Neural progenitor cell (in vitro differentiated cells): ENCODE measurements at regions not wholly inside any gene's neighbourhood (a gene's known extent, or its start where the extent isn't known, plus 50 kb on each side); places are given as distances from the start of the nearest gene placed in this dataset.

Source experiments
- DNase-seq: peaks from one replicate; pipeline ENCODE4 v3.0.0-alpha.2; 2016; ENCODE audit warnings: low spot score
- H2AFZ ChIP-seq: fragments of 200-600 bp; sonication (generic); replicated peaks from 2 replicates; pipeline ENCODE4 v1.6.1; 2016; ENCODE audit warnings: antibody characterized with exemption
- H3F3A ChIP-seq: fragments of 200-600 bp; sonication (generic); 2 replicates; pipeline ENCODE4 v1.6.1; 2016; ENCODE audit warnings: antibody characterized with exemption, low read depth
- H3K27ac ChIP-seq: fragments of 200-600 bp; sonication (generic); 2 replicates; pipeline ENCODE4 v1.5.1; 2016; ENCODE audit warnings: mild to moderate bottlenecking
- H3K27me3 ChIP-seq: fragments of 200-600 bp; sonication (generic); 2 replicates; pipeline ENCODE4 v1.6.1; 2016; ENCODE audit warnings: mild to moderate bottlenecking, moderate library complexity
- H3K36me3 ChIP-seq: fragments of 200-600 bp; sonication (generic); 2 replicates; pipeline ENCODE4 v1.5.1; 2016
- H3K4me1 ChIP-seq: fragments of 200-600 bp; sonication (generic); 2 replicates; pipeline ENCODE4 v1.6.1; 2016; ENCODE audit warnings: mixed run types
- H3K4me2 ChIP-seq: fragments of 200-600 bp; sonication (generic); 2 replicates; pipeline ENCODE4 v1.6.1; 2016
- H3K4me3 ChIP-seq: fragments of 200-600 bp; sonication (generic); 2 replicates; pipeline ENCODE4 v1.5.1; 2016
- H3K79me2 ChIP-seq: fragments of 200-600 bp; sonication (generic); 2 replicates; pipeline ENCODE4 v1.6.1; 2016; ENCODE audit warnings: low read depth
- H3K9ac ChIP-seq: fragments of 200-600 bp; sonication (generic); 2 replicates; pipeline ENCODE4 v1.6.1; 2016
- H3K9me3 ChIP-seq: fragments of 200-600 bp; sonication (generic); 2 replicates; pipeline ENCODE4 v1.5.1; 2016; ENCODE audit warnings: low read depth
- H4K20me1 ChIP-seq: fragments of 200-600 bp; sonication (generic); 2 replicates; pipeline ENCODE4 v1.6.1; 2016; ENCODE audit warnings: low read depth
- H3K27ac Mint-ChIP-seq: 3 replicates; pipeline ENCODE4 v1.8.0; 2021; ENCODE audit warnings: mixed read lengths
- H3K27me3 Mint-ChIP-seq: 2 replicates; pipeline ENCODE4 v1.8.0; 2022; ENCODE audit warnings: low read depth, mild to moderate bottlenecking, inconsistent platforms, moderate library complexity, mixed read lengths; ENCODE audit not compliant: insufficient read depth
- H3K36me3 Mint-ChIP-seq: 3 replicates; pipeline ENCODE4 v1.8.0; 2021; ENCODE audit warnings: mixed read lengths
- H3K4me1 Mint-ChIP-seq: 3 replicates; pipeline ENCODE4 v1.8.0; 2021; ENCODE audit warnings: mixed read lengths
- H3K4me3 Mint-ChIP-seq: 3 replicates; pipeline ENCODE4 v1.8.0; 2021; ENCODE audit warnings: mild to moderate bottlenecking, moderate library complexity, mixed read lengths
- H3K9me3 Mint-ChIP-seq: 3 replicates; pipeline ENCODE4 v1.8.0; 2020; ENCODE audit warnings: mixed read lengths
- EZH2 ChIP-seq: fragments of 200-600 bp; sonication (generic); IDR thresholded peaks from 2 replicates; pipeline ENCODE4 v1.6.1; 2017; ENCODE audit warnings: antibody characterized with exemption, mild to moderate bottlenecking, moderate library complexity
- EZH2phosphoT487 ChIP-seq: fragments of 200-600 bp; sonication (generic); IDR thresholded peaks from 2 replicates; pipeline ENCODE4 v1.6.1; 2017; ENCODE audit warnings: antibody characterized with exemption
- TF ChIP-seq, protein P1 (sequence below): fragments of 200-600 bp; sonication (generic); IDR thresholded peaks from 2 replicates; pipeline ENCODE4 v1.5.1; 2017; ENCODE audit warnings: antibody characterized with exemption, mild to moderate bottlenecking

GRCh38 chr16:64317601-64318000, 804.3 kb downstream of the CDH11 start:
- Mint-ChIP-seq H3K27me3 (no peaks in the 10 kb centered on the region), H3K27ac (no peak overlapping the region), H3K9me3 (no peaks in the 10 kb centered on the region), H3K4me3 (no peak overlapping the region), H3K36me3 (no peaks in the 10 kb centered on the region), H3K4me1 (no peaks in the 10 kb centered on the region)
- Histone ChIP-seq H3K27me3 (no peaks in the 10 kb centered on the region), H2AFZ (no peak overlapping the region), H3K4me3 (no peak overlapping the region), H3F3A (no peaks in the 10 kb centered on the region), H3K27ac (no peak overlapping the region), H4K20me1 (no peaks in the 10 kb centered on the region), H3K36me3 (no peaks in the 10 kb centered on the region), H3K9me3 (no peaks in the 10 kb centered on the region), H3K79me2 (no peaks in the 10 kb centered on the region), H3K9ac (no peak overlapping the region), H3K4me2 (no peak overlapping the region), H3K4me1 (no peaks in the 10 kb centered on the region)
- DNase-seq = no peak
- no peak for TF ChIP-seq EZH2
- TF ChIP-seq, protein P1, sequence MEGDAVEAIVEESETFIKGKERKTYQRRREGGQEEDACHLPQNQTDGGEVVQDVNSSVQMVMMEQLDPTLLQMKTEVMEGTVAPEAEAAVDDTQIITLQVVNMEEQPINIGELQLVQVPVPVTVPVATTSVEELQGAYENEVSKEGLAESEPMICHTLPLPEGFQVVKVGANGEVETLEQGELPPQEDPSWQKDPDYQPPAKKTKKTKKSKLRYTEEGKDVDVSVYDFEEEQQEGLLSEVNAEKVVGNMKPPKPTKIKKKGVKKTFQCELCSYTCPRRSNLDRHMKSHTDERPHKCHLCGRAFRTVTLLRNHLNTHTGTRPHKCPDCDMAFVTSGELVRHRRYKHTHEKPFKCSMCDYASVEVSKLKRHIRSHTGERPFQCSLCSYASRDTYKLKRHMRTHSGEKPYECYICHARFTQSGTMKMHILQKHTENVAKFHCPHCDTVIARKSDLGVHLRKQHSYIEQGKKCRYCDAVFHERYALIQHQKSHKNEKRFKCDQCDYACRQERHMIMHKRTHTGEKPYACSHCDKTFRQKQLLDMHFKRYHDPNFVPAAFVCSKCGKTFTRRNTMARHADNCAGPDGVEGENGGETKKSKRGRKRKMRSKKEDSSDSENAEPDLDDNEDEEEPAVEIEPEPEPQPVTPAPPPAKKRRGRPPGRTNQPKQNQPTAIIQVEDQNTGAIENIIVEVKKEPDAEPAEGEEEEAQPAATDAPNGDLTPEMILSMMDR = no peak
- no peak for TF ChIP-seq EZH2phosphoT487

- DNase-seq = no peak
- Mint-ChIP-seq H3K9me3 (peaks cover 5% of the 10 kb centered on the region), H3K27ac (no peak overlapping the region), H3K4me3 (no peak overlapping the region), H3K36me3 (no peaks in the 10 kb centered on the region), H3K27me3 (peaks cover 3% of the 10 kb centered on the region), H3K4me1 (no peaks in the 10 kb centered on the region)
- H3K79me2 ChIP-seq = no peaks in the 10 kb centered on the region
- no peak overlapping the region for H3K9ac ChIP-seq
- no peaks in the 10 kb centered on the region for H3K4me1 ChIP-seq
- H3F3A ChIP-seq = no peaks in the 10 kb centered on the region
- no peaks in the 10 kb centered on the region for H3K36me3 ChIP-seq
- peak overlapping the region; percentile 24 for H2AFZ ChIP-seq
- H3K27me3 ChIP-seq = no peaks in the 10 kb centered on the region
- H3K4me2 ChIP-seq = no peak overlapping the region
- TF ChIP-seq, protein P1 = no peak
- TF ChIP-seq EZH2phosphoT487 = no peak
- TF ChIP-seq EZH2 = no peak
- H4K20me1 ChIP-seq = no peaks in the 10 kb centered on the region
- H3K4me3 ChIP-seq = no peak overlapping the region
- no peaks in the 10 kb centered on the region for H3K9me3 ChIP-seq
- H3K27ac ChIP-seq = no peak overlapping the region
Observed at GRCh38 chr16:64313726-64314125, 808.1 kb downstream of the CDH11 start.

DNA sequence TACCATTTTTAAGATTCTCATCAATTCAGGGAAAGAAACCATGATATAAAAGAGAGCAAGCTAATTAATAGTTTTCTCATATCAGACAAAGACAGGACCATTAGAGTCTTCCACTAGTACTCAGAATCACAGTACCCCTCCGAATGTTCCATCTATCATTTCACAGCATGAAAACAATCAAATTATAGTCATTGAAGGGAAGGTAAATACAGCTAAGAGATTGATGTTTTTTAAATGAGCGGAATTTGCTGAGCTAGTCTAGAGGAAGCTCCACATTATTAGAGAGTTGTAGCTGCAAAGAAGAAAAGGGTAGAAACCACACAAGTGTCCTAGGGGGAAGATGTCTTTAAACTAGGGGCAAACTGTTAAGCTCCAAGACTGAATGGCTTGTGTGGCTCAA, 808.9 kb downstream of the CDH11 start:
- Mint-ChIP-seq H3K4me1 (no peaks in the 10 kb centered on the region), H3K27ac (no peak overlapping the region), H3K4me3 (no peak overlapping the region), H3K27me3 (peaks cover 4% of the 10 kb centered on the region), H3K36me3 (no peaks in the 10 kb centered on the region), H3K9me3 (peaks cover 10% of the 10 kb centered on the region)
- H3K4me3 ChIP-seq = no peak overlapping the region
- no peak overlapping the region for H3K27ac ChIP-seq
- H3K4me2 ChIP-seq = no peak overlapping the region
- H3K9ac ChIP-seq = no peak overlapping the region
- no peaks in the 10 kb centered on the region for H3K4me1 ChIP-seq
- no peaks in the 10 kb centered on the region for H4K20me1 ChIP-seq
- H3F3A ChIP-seq = no peaks in the 10 kb centered on the region
- no peaks in the 10 kb centered on the region for H3K79me2 ChIP-seq
- TF ChIP-seq, protein P1 = no peak
- TF ChIP-seq EZH2 (no peak), EZH2phosphoT487 (no peak)
- peak overlapping the region; percentile 24 for H2AFZ ChIP-seq
- no peaks in the 10 kb centered on the region for H3K9me3 ChIP-seq
- no peaks in the 10 kb centered on the region for H3K27me3 ChIP-seq
- no peak for DNase-seq
- H3K36me3 ChIP-seq = no peaks in the 10 kb centered on the region
